Posterior vena cava (tissue), 2 donors: ENCODE measurements at regions not wholly inside any gene's neighbourhood (a gene's known extent, or its start where the extent isn't known, plus 50 kb on each side); places are given as distances from the start of the nearest gene placed in this dataset.
A peak's percentile ranks its signal among the peaks of the same experiment; 100 is the strongest.
"Not testable (repeated sequence)": the region's sequence is repeated elsewhere in the genome, so short reads cannot be mapped to it uniquely, and the experiment has no call there.

ENCODE experiments used
- DNase-seq: peaks from one replicate; pipeline ENCODE4 v3.0.0-alpha.2; 2020; ENCODE audit warnings: low spot score
- intact Hi-C, 2 donors: fragments of 100-400 bp; cut with DNase I; formaldehyde crosslinking; loops; one replicate each; pipeline versions ENCODE4 v1.14.1 to v1.14.2; 2022 to 2023
- donor health status: DM: yes; HTN: yes; CAD: no.
- donor health status: DM: yes; HTN: yes; CAD: no.

DNA sequence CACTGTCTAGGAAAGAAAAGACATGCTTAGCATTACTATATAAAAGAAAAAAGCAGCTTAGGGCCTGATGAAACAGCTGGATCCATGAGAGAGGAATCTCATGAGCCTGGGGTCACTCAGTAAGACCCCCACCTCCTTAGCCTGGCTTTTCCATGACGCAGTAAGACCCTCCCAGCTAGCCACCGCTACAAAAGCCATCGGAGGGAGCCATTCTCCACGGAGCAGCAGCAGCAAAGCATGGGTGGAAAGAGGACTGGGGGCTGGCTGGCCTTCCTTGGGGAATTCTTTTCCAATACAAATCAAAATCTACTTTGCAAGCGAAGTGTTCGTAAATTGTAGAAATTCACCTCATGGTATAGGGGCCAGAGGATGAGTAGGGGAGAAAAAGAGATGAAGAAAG, 91.8 kb downstream of the SOD2 start:
- no peak for DNase-seq
- intact Hi-C loops, result no loop called here

DNA sequence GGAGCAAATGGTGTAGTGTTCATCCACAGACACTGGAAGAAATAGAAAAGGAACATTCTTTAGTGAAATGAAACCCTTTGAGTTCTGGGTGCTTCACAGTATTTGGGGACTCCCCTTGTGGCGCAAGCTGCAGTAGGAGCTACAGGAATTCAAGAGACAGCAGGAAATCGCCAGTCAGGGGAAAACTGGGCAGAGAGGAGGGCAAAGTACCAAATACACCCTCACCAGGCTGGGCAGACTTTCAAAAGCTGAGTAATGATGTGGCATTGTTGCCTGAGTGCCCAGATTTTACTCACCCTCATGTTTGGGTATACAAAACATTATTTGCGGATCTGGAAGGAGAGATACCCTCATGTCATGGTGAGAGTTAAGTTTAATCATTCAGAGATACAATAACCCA, 97.9 kb downstream of the SOD2 start:
- intact Hi-C loops, result loop anchor here in 1 of 2 donors (10.0 kb wide), 1 partner anchor 60 kb away; no protein-coding TSS in a partner anchor

DNA sequence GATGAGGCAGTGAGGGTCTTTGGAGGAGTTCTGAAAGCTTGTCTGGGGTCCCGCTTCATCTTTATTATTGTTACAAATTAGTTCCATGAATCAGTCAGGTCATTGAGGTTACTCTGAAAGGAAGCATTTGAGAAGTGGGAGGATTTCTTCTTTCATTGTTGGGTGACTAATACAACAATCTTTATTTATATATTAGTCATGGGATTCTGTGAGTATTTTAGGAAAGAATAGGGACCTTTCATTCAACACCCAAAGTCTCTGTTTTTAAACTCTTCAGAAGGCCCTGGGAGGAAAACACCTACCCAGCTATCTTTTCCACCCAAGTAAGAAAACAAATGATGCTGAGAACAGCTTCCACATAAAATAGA, 98.3 kb downstream of the SOD2 start:
- DNase-seq, result no peak
- intact Hi-C loops, result loop anchor here in 1 of 2 donors (10.0 kb wide), 1 partner anchor 60 kb away; no protein-coding TSS in a partner anchor

More for the DNA sequence above, 97.9 kb downstream of the SOD2 start:
- no peak for DNase-seq

DNA sequence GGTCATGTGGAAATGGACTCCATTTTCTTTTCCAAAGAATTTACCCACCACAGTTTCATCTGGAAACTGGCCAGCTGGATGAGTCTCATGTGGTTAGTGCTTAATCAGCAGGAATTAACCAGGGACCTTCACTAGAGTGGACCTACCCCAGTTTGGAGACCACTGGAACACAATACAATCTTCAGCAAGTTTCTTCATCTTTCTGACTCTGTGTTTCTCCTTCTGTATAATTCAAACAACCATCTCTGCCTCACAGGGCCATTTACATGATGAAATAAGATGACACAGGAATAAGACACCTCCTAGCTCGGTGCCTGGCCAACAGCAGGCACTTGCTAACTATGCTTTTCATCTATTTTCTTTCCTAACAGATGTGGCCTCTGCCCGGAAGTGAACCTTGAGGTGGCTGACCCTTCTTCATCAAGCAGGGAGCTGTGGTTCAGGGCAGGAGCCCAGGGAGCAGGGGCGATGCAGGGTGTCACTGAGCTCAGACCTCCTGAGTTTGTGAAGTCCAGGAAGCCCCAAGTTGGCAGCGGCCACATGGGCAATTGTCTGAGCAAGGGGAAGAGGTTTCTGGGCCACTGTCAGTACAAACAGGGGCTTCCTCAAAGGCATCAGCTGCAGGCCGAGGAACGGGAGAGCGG, 98.8 kb downstream of the SOD2 start:
- intact Hi-C loops, result loop anchor here in 1 of 2 donors (10.0 kb wide), 1 partner anchor 61 kb away; no protein-coding TSS in a partner anchor
- DNase-seq, result no peak

DNA sequence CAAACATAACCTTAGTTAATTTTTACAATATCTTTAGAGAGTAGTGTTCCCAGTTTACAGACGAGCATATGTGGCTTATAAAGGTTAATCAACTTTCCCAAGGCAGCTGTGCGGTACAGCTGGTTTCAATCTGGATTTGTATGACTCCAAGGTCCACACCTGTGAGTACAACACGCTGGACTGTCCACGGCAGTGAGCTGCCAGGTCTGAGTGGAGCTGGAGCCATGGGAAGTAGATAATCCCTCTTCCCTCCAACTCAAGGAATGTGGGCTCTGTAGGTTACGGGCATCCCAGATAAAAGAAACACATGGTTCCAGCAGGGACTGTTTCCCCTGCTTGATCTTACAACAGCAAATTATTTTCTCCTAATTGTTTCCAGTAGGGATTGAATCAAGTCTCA, 102.2 kb downstream of the SOD2 start:
- intact Hi-C loops, result loop anchor here in 1 of 2 donors (10.0 kb wide), 1 partner anchor 64 kb away; no protein-coding TSS in a partner anchor
- no peak for DNase-seq

DNA sequence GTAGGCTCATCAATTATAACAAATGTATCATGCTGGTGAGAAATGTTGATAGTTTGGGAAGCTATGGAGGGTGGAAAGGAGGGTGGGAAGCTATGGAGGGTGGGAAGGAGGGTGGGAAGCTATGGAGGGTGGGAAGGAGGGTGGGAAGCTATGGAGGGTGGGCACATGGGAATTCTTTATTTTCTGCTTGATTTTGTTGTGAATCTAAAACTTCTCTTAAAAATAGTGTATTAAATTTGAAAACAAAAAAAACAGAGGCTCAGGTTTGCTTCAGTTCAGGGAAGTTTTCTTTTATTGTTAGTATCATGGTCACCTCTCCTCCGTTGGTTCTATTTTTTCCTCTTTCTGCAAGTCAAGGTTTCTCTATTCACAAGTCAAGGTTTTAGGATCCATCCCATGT, 106.4 kb downstream of the SOD2 start:
- no peak for DNase-seq
- intact Hi-C loops, result no loop called here

DNA sequence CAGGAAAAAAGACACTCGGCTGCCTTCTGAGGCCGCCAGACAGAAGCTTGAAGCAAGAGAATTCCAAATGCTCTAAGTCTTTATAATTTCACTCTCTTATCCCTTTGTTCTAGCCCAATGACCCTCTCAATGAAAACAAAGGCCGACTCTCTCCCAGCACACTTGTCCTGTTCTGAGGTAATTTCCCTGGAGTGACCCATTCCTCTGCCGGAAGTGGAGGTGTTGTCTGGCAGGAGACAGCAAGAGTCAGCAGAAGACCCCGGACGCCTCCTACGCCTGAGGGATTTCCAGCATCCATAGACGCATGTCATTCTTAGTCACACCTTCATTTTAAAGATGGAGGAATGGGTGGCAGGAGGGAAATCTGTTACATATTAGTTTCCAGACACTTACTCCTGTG, 110.3 kb downstream of the SOD2 start:
- intact Hi-C loops, result no loop called here

DNA sequence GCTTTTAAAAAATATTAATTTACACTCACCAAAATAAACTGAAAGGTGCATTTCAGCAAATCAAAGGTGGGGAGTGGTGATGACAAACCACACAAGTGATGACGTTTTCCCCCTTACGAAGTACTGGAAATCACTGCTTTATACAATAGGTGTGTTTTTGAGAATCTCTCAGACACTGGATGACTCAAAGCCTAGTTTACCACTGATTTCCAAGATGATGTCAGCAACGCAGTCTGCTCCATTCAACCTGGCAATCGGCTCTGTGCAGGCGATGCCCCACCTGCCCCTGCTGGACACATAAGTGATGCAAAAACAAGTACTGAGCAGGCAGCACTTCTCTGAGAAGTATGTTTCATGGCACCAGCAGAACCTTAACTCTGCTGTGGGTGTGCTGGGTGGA, 114.4 kb downstream of the SOD2 start:
- intact Hi-C loops, result no loop called here
- no peak for DNase-seq

More for the DNA sequence above, 110.3 kb downstream of the SOD2 start:
- no peak for DNase-seq

DNA sequence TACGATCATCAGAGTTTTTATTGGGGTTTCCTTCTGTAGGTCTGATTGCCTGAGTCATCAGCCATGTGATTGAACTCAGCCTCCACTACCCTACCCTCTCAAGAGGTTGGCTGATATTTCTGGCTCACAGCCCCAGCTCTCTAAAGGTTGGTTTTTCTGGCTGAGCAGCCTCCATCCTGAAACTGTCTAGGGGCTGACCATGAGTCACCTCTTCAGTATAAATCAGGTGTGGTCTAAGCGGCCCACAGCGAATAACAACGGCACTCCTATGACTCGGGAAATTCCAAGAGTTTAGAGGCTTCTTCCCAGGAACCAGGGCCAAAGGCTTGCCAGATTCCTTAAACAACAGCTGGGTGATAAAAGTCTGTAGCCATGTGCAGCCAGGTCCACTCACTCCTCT, 115.5 kb downstream of the SOD2 start:
- no peak for DNase-seq
- intact Hi-C loops, result no loop called here

DNA sequence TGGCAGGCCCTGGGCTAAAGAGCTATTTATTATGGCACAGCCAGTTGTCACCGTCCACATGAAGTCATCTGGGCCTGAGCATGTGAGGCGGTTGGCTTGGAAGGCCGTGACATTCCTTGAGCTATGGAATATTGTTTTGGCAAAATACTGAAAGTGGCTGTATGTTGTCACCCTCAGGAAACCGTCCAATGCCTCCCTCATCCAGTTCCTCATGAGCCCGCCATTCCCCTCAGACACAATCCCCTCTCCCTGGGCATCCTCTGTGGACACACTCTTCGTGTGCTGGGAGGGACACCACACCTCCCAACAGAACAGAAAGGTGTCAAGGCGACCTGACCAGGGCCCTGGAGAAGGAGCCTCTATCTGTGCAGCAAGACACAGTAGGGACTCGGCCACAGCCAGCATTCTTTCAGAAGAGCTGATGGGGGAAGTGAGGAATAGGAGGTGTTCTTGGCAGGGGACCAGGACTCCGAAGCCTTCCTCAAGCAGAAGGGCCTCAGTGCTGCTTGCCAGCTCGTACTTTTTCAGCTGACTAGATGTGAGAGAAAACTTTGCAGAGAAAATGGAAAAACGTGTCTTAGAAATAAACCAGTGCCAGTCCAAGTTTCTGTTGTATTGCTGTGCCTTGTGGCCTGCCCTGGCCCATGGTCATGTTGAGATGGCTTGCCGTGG, 120.5 kb downstream of the SOD2 start:
- peak; percentile 45 for DNase-seq
- intact Hi-C loops, result no loop called here

DNA sequence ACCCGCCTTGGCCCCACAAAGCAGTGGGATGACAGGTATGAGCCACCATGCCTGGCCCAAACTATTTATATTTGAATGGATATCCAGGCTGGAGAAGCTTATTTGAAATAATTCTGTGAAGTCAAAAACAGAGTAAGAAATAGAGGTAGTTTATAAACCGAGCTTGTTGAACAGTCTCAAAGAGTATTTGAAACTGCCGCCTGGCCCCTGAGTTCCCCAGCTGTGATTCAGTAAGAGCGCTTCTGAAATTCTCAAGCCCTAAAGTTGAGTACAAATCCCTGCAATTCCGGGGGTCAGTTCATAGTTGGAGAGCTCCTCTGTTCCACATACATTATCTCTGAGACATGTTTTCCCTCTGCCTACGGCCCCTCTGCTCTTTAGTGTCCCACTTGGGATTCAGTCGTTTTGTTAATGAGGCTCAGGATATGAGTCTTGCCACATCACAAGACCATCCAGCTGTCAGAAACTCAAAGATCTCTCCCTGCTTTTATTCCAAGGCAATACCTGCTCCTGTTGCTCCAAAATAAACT, 127.8 kb downstream of the SOD2 start:
- intact Hi-C loops, result no loop called here
- no peak for DNase-seq

DNA sequence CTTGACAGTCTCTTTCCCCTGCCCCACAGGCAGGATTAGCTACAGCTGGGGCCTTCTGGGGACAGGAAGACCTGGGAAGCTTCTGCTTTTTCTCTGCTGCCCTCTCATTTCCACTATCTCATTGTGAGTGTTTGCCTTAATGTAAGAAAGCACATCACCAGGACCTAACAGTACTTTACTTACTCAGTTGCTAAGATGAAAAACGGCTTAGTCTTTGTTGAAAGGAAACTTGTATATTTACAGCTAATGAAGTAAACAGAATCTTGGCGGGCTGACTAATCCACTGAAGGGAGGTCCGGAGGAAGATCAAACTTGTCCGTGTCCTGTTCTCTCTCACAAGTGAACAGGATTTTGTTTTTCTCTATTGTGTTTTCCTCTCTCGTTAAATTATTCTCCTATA, 128.6 kb downstream of the SOD2 start:
- intact Hi-C loops, result no loop called here
- no peak for DNase-seq

DNA sequence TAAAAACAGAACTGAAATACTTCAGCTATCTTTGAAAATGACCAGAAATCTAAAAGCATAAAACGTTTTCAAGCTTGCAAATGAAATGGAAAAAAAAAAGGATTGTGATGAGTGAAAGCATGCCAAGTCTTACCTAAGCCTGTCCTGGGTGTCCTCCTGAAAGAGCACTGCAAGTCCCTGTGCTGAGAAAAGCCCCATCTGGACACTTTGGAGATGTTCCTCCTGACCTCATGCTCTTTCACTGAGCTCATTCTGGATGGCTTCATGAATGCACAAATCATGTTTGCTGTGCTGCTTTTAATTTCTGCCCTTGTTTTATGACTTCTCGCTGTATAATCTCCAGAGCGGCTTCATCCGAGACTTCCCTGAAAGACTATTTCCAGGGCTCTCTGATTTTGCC, 136.0 kb downstream of the SOD2 start:
- DNase-seq, result no peak
- intact Hi-C loops, result no loop called here

DNA sequence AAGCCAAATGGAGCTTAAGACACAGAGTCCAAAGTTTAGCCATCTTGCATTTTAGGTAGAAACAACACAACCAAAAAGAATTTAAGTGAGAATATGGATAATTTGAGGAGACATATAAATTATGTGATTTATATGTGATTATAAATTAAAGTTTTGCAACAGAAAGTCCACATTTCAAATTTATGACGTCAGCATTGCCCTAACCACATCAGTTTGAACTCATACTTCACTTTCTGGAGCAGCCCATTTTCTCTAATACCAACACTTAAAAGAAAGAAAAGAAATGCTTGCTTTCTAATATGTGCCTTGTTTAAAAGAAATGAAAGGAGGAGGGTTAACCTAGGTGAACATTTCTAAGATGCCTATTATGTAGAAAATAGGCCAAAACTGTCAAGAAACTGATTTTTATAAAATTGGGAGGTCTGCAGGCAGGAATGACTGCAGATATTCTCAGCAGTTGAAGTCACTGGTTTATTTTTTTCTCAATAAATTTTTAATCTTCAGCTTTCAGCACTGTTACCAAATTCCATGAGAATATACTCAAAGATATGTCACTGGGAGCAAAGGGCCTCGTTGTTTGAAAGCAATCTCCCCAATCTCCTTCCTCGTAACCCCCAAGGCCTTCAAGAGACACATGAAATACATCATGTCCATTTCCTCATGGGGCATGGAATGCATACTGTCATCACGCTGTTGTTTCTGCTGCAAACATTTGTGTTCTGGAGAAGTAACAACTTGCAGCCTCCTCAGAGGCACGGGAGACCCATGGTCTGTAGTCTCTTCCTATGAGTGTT, 137.8 kb downstream of the SOD2 start:
- intact Hi-C loops, result no loop called here
- DNase-seq, result no peak

DNA sequence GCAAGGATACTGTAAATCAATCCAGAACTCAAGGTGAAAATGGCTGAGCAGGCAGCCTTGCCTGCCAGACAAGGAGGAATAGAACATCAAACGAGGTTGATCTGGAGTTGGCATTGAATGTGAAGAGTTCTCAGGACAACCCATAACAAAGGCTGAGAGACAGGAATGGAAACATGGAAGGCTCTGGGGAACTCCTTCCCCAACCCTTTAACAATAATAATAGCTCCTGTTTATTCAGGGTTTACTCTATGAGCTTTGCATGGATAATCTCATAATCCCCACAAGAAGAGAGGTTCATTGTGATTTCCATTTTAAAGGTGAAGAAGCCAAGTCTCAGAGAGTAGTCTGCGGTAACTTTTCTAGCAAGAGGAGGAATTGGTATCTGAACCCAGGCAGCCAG, 151.7 kb downstream of the SOD2 start:
- intact Hi-C loops, result no loop called here
- no peak for DNase-seq

DNA sequence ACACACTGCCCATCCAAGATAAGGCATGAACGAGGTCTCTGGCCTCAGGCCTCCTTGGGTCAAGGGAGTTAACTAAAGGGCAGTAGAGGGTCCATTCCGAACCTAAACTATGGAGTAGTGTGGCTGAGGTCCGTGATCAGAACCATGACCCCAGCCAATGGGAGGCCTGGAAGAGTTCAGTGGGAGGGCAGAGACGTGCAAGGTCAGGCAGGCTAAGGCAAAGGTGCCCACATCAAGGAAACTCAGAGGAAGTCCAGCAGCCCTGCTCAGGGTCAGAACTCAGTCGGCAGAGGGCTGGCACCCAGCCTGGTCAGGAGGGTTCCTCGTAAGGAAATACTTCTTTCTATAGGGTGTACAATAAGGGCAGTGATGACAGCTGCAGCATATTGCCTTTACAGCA, 152.2 kb downstream of the SOD2 start:
- no peak for DNase-seq
- intact Hi-C loops, result no loop called here

DNA sequence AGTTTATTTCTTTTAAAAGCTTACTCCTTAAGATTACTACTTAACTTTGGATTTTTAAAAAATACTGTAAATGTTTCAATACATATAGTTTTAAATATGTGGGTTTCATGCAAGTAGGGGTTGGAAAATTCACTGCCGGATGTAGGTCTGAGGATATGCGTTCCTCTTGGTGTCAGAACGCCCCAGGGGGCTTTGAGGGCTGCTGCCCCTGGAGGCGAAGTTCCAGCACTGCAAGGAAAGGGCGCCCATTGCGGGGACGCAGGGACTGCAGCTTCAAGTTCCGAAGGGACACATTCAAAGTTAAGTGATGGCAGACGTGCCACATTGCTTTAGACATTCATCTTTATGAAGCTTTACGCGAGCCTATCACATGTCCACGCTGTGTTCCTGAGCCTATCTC, 152.9 kb downstream of the SOD2 start:
- DNase-seq, result no peak
- intact Hi-C loops, result no loop called here

DNA sequence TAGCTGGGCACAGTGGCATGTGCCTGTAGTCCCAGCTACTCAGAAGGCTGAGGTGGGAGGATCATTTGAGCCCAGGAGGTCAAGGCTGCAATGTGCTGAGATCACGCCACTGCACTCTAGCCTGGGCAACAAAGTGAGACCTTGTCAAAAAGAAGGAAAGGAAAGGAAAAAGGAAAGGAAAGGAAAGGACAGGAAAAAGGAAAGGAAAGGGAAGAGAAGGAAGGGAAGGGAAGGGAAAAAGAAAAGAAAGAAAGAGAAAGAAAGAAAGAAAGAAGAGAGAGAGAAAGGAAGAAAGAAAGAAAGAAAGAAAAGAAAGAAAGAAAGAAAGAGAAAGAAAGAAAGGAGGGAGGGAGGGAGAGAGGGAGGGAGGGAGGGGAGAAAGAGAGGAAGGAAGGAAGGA, 155.0 kb downstream of the SOD2 start:
- intact Hi-C loops, DNase-seq: not testable (repeated sequence)

DNA sequence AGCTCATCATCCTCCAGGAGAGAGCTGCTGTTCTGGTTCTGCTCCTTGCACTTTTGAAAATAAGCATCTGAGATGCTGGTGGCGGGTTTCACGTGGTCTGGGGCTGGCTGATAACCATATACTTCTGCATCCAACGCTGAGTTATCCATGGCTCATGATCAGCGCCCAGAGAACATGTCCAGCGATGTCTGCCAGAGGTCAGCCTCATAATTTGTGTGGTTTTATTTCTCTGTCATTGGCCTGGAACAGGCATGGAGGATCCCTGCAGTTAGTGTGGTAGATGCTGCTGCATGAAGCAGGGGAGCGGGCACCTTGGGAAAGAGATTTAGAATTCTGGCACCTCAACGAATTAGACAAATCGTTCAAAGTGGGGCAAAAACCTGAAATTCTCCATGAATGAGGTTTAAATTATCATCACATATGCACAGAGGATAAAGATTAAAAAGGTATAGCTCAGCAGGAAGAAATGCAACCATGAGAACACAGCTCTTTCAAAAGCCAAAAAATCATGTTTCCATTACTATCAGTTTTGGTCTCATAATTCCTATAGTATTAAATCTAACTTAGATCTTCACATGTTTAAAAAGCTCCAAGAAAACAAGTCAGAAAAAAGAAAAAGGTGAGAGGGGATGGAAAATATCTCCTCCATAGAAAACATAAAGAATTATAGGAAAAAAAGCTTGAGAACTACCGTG, 157.2 kb downstream of the SOD2 start:
- intact Hi-C loops, result no loop called here
- no peak for DNase-seq

DNA sequence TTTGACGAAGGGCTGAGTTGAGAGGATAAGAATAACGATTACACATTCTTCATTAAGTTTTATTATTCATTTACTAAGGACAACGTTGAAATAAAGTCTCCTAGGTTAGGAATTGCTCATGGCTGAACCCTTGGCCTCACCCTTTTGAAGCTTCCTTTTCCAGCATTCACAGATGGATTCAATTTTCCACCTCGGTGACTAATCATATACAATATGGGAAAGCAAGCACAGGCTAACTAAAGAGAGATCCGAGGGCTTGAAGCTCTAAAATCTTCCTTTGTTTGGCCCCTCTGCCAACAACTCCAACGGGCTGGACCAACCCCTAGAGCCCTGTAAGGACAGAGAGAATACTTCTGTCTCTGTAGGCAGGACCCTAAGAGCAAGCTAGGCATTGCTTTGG, 159.5 kb downstream of the SOD2 start:
- DNase-seq, result no peak
- intact Hi-C loops, result no loop called here
